CD4-positive, alpha-beta T cell (primary cell): ENCODE measurements at regions not wholly inside any gene's neighbourhood (a gene's known extent, or its start where the extent isn't known, plus 50 kb on each side); places are given as distances from the start of the nearest gene placed in this dataset.

ENCODE experiments used
- ATAC-seq: fragments of 200-7000 bp; cut with Tn5 transposase; one replicate; pipeline ENCODE4 v1.10.0; 2022; ENCODE audit warnings: mild to moderate bottlenecking; ENCODE audit not compliant: poor library complexity
- CTCF ChIA-PET: fragments of 350-600 bp; sonication (Branson Sonifier 250); formaldehyde crosslinking; loops from one replicate; lab custom pipeline; 2021; ENCODE audit warnings: antibody characterized with exemption, inconsistent platforms; lab: Charles Lee
- POLR2A ChIA-PET: fragments of 350-600 bp; sonication (Branson Sonifier 250); formaldehyde crosslinking; loops from one replicate; lab custom pipeline; 2021; ENCODE audit warnings: antibody characterized with exemption, inconsistent platforms; lab: Charles Lee
- DNase-seq, 14 experiments: peaks; one replicate each; pipeline ENCODE4 v3.0.0-alpha.2; 2013 to 2020; ENCODE audit warnings: mixed read lengths in 2 of 14
- H3K27ac ChIP-seq, 2 donors: one replicate each; pipeline versions ENCODE4 v1.5.1 to v1.7.0; 2013; ENCODE audit warnings: low read length in 2 of 2, low read depth in 1 of 2, mild to moderate bottlenecking in 1 of 2
- H3K27me3 ChIP-seq, 2 experiments: 1 replicate in 1 of 2; 2 replicates in 1 of 2; pipeline versions ENCODE4 v1.6.1 to v1.7.0; 2013; ENCODE audit warnings: low read length in 2 of 2, control low read depth in 1 of 2, mild to moderate bottlenecking in 1 of 2, moderate library complexity in 1 of 2; ENCODE audit not compliant: insufficient read depth in 2 of 2, control insufficient read depth in 1 of 2
- H3K36me3 ChIP-seq: one replicate; pipeline ENCODE4 v1.6.1; 2013; ENCODE audit warnings: low read length, control low read depth; ENCODE audit not compliant: insufficient read depth
- H3K4me1 ChIP-seq: one replicate; pipeline ENCODE4 v1.6.1; 2013; ENCODE audit warnings: low read length, control low read depth; ENCODE audit not compliant: insufficient read depth
- H3K4me3 ChIP-seq: one replicate; pipeline ENCODE4 v1.5.1; 2013; ENCODE audit warnings: mild to moderate bottlenecking, low read length, moderate library complexity
- H3K9me3 ChIP-seq, 2 experiments: 1 replicate in 1 of 2; 2 replicates in 1 of 2; pipeline versions ENCODE4 v1.6.1 to v1.7.0; 2013; ENCODE audit warnings: low read length in 2 of 2, mild to moderate bottlenecking in 2 of 2, control low read depth in 1 of 2, moderate library complexity in 1 of 2; ENCODE audit not compliant: control insufficient read depth in 1 of 2, insufficient read depth in 1 of 2
- H3K27ac Mint-ChIP-seq: one replicate; pipeline ENCODE4 v1.8.0; 2020; ENCODE audit warnings: mixed read lengths
- H3K27me3 Mint-ChIP-seq: one replicate; pipeline ENCODE4 v1.8.0; 2021; ENCODE audit warnings: mixed read lengths
- H3K36me3 Mint-ChIP-seq: one replicate; pipeline ENCODE4 v1.8.0; 2021; ENCODE audit warnings: low read depth, mixed read lengths
- H3K4me1 Mint-ChIP-seq: one replicate; pipeline ENCODE4 v1.8.0; 2021; ENCODE audit warnings: low read depth, mixed read lengths
- H3K4me3 Mint-ChIP-seq: one replicate; pipeline ENCODE4 v1.8.0; 2020; ENCODE audit warnings: mild to moderate bottlenecking, mixed read lengths
- H3K9me3 Mint-ChIP-seq: one replicate; pipeline ENCODE4 v1.8.0; 2020; ENCODE audit warnings: mixed read lengths
- CTCF ChIP-seq: fragments of 200-600 bp; IDR thresholded peaks from one replicate; pipeline ENCODE4 v1.8.0; 2022; ENCODE audit warnings: antibody characterized with exemption, mild to moderate bottlenecking
- intact Hi-C, 2 experiments: fragments of 100-400 bp; cut with DNase I in 1 of 2; cut with micrococcal nuclease in 1 of 2; formaldehyde crosslinking; loops; one replicate each; pipeline versions ENCODE4 v1.15.1 to v1.9.0; 2023 to 2025; cut with DNase I, micrococcal nuclease

GRCh38 chr6:2505624-2506023 is 245.1 kb downstream of the MYLK4 start:
- Mint-ChIP-seq H3K36me3 (no peaks in the 10 kb centered on the region), H3K4me3 (no peak overlapping the region), H3K27me3 (peaks cover 56% of the 10 kb centered on the region), H3K27ac (no peak overlapping the region), H3K4me1 (no peaks in the 10 kb centered on the region), H3K9me3 (no peaks in the 10 kb centered on the region)
- no peak overlapping the region for H3K4me3 ChIP-seq
- peaks cover 12 to 19% of the 10 kb centered on the region in 2 experiments for H3K27me3 ChIP-seq
- no peaks in the 10 kb centered on the region for H3K4me1 ChIP-seq
- no peaks in the 10 kb centered on the region for H3K36me3 ChIP-seq
- H3K9me3 ChIP-seq = peaks cover 0 to 4% of the 10 kb centered on the region in 2 experiments
- TF ChIP-seq CTCF = no peak
- DNase-seq = no peak
- CTCF ChIA-PET = no interaction called here
- no peak overlapping the region for H3K27ac ChIP-seq
- intact Hi-C loops = no loop called here
- ATAC-seq = no peak
- POLR2A ChIA-PET = no interaction called here

GRCh38 chr6:2504495-2505064 is 246.1 kb downstream of the MYLK4 start:
- CTCF ChIA-PET = no interaction called here
- H3K27ac Mint-ChIP-seq = no peak overlapping the region
- H3K27ac ChIP-seq = no peak overlapping the region
- H3K36me3 Mint-ChIP-seq = no peaks in the 10 kb centered on the region
- ATAC-seq (no peak), DNase-seq (no peak)
- POLR2A ChIA-PET = no interaction called here
- no peaks in the 10 kb centered on the region for H3K9me3 Mint-ChIP-seq
- peaks cover 0 to 4% of the 10 kb centered on the region in 2 experiments for H3K9me3 ChIP-seq
- H3K4me3 Mint-ChIP-seq = no peak overlapping the region
- H3K36me3 ChIP-seq = no peaks in the 10 kb centered on the region
- H3K27me3 ChIP-seq = peaks cover 9 to 16% of the 10 kb centered on the region in 2 experiments
- TF ChIP-seq CTCF = no peak
- H3K27me3 Mint-ChIP-seq = peaks cover 47% of the 10 kb centered on the region
- H3K4me3 ChIP-seq = no peak overlapping the region
- H3K4me1 Mint-ChIP-seq = no peaks in the 10 kb centered on the region
- no peaks in the 10 kb centered on the region for H3K4me1 ChIP-seq
- intact Hi-C loops = no loop called here

DNA sequence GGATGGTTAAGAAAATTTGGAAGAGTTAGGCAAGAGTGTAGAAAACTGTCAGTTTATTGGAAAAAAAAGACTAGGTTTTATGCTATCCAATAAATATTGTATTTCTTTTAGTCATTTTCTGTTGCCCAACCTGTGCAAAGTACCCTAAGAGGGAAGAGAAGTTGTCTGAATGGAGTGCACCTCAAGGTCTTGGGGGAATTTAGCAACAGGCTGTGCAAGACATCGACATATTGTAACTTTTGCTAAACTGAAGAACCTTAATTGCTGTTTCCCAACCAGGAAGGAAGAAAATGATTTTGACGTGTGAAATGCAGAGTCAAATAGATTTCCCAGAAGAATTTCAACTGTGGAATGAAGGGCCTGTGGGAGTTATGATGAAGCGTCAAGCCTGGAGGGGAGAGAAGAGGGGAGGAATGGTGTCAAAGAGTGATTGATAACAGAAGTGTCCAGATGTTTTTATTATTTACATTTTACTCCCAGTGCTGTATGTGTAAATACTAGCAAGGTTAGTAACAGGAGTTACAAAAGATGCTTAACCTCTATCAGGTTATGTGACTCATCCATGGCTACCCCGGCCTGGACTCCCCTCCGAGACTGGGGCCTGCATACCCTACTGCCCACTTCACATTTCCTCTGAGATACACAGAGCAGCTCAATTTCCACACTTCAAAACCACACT is 246.8 kb downstream of the MYLK4 start:
- no peak for DNase-seq
- ChIA-PET CTCF (no interaction called here), POLR2A (no interaction called here)
- no peak overlapping the region for H3K4me3 ChIP-seq
- Mint-ChIP-seq H3K36me3 (no peaks in the 10 kb centered on the region), H3K27ac (no peak overlapping the region), H3K4me1 (no peaks in the 10 kb centered on the region), H3K27me3 (peaks cover 41% of the 10 kb centered on the region), H3K4me3 (no peak overlapping the region), H3K9me3 (no peaks in the 10 kb centered on the region)
- peaks cover 3 to 16% of the 10 kb centered on the region in 2 experiments for H3K27me3 ChIP-seq
- peaks cover 0 to 4% of the 10 kb centered on the region in 2 experiments for H3K9me3 ChIP-seq
- no peaks in the 10 kb centered on the region for H3K4me1 ChIP-seq
- H3K36me3 ChIP-seq = no peaks in the 10 kb centered on the region
- intact Hi-C loops = no loop called here
- no peak overlapping the region for H3K27ac ChIP-seq
- no peak for TF ChIP-seq CTCF
- ATAC-seq = no peak
